Tibial nerve (tissue), 4 donors: ENCODE measurements at regions not wholly inside any gene's neighbourhood (a gene's known extent, or its start where the extent isn't known, plus 50 kb on each side); places are given as distances from the start of the nearest gene placed in this dataset.

Experiments used
- CTCF ChIP-seq, 5 experiments: fragments of 200-600 bp in 3 of 5; fragments of 450-650 bp in 2 of 5; sonication (generic) in 3 of 5; IDR thresholded peaks; one replicate each; pipeline ENCODE4 v1.5.1; 2016 to 2019; ENCODE audit warnings: antibody characterized with exemption in 5 of 5, mild to moderate bottlenecking in 3 of 5, moderate library complexity in 2 of 5
- EP300 ChIP-seq, 2 donors: sonication (generic); formaldehyde crosslinking; IDR thresholded peaks; one replicate each; pipeline ENCODE4 v1.6.1; 2017; ENCODE audit warnings: antibody characterized with exemption in 2 of 2, mild to moderate bottlenecking in 1 of 2

DNA sequence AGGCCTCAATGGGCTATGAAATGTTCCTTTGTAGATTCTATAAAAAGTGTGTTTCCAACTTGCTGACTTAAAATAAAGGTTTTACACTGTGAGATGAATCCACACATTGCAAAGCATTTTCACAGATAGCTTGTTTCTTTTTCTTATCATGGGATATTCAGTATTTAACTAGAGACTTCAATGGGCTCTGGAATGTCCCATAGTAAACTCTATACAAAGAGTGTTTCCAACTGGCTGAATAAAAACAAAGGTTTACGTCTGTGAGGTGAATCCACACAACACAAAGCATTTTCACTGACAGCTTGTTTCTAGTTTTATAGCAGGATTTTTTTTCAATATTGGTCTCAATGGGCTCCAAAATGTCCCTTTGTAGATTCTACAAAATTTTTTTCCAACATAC is 550.1 kb downstream of the KCNJ18 start:
- TF ChIP-seq CTCF (IDR thresholded peaks at IDR 0.05) (no peak), EP300 (IDR thresholded peaks at IDR 0.05) (no peak)
